MM.1S (cell line): ENCODE measurements at regions not wholly inside any gene's neighbourhood (a gene's known extent, or its start where the extent isn't known, plus 50 kb on each side); places are given as distances from the start of the nearest gene placed in this dataset.

Experiments used
- EZH2 ChIP-seq: fragments of 300-600 bp; sonication (generic); optimal IDR thresholded peaks from 2 replicates; pipeline ENCODE3; 2017; ENCODE audit warnings: low read depth, mild to moderate bottlenecking, antibody characterized with exemption, low read length, mixed read lengths
- EZH2phosphoT487 ChIP-seq: fragments of 300-600 bp; sonication (generic); IDR thresholded peaks from 2 replicates; pipeline ENCODE4 v1.6.1; 2018; ENCODE audit warnings: antibody characterized with exemption, low read length
- TF ChIP-seq, protein P1 (sequence below): fragments of 300-600 bp; sonication (generic); IDR thresholded peaks from 2 replicates; pipeline ENCODE4 v1.5.1; 2016; ENCODE audit warnings: antibody characterized with exemption, low read length, mixed read lengths

GRCh38 chr3:154011036-154011435 lies 110.2 kb upstream of the ARHGEF26 start:
- no peak for TF ChIP-seq EZH2
- TF ChIP-seq, protein P1, sequence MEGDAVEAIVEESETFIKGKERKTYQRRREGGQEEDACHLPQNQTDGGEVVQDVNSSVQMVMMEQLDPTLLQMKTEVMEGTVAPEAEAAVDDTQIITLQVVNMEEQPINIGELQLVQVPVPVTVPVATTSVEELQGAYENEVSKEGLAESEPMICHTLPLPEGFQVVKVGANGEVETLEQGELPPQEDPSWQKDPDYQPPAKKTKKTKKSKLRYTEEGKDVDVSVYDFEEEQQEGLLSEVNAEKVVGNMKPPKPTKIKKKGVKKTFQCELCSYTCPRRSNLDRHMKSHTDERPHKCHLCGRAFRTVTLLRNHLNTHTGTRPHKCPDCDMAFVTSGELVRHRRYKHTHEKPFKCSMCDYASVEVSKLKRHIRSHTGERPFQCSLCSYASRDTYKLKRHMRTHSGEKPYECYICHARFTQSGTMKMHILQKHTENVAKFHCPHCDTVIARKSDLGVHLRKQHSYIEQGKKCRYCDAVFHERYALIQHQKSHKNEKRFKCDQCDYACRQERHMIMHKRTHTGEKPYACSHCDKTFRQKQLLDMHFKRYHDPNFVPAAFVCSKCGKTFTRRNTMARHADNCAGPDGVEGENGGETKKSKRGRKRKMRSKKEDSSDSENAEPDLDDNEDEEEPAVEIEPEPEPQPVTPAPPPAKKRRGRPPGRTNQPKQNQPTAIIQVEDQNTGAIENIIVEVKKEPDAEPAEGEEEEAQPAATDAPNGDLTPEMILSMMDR, result no peak
- TF ChIP-seq EZH2phosphoT487, result no peak
